Brain pericyte (primary cell): ENCODE measurements at regions not wholly inside any gene's neighbourhood (a gene's known extent, or its start where the extent isn't known, plus 50 kb on each side); places are given as distances from the start of the nearest gene placed in this dataset.

Source experiments
- DNase-seq: peaks from one replicate; pipeline ENCODE4 v3.0.0-alpha.2; 2012; ENCODE audit warnings: low read depth, low spot score

- DNase-seq, result no peak
These were observed 51.2 kb upstream of the ABCC4 start for GRCh38 chr13:95352486-95352885.

- DNase-seq, result no peak
These were observed 52.9 kb upstream of the ABCC4 start for GRCh38 chr13:95354156-95354555.

- DNase-seq, result no peak
These were observed 53.6 kb upstream of the ABCC4 start for GRCh38 chr13:95354680-95355487.

- no peak for DNase-seq
These were observed 54.2 kb upstream of the ABCC4 start for GRCh38 chr13:95355494-95355893.

- no peak for DNase-seq
These were observed 55.7 kb upstream of the ABCC4 start for GRCh38 chr13:95356916-95357315.

- DNase-seq, result no peak
These were observed 56.6 kb upstream of the ABCC4 start for GRCh38 chr13:95357875-95358274.

GRCh38 chr13:95360052-95360451 lies 58.8 kb upstream of the ABCC4 start:
- DNase-seq, result no peak

- DNase-seq, result no peak
These were observed 59.3 kb upstream of the ABCC4 start for GRCh38 chr13:95360464-95361097.

GRCh38 chr13:95361686-95362085 lies 60.4 kb upstream of the ABCC4 start:
- no peak for DNase-seq

GRCh38 chr13:95362666-95363065 lies 61.4 kb upstream of the ABCC4 start:
- DNase-seq, result no peak

- no peak for DNase-seq
These were observed 66.1 kb upstream of the ABCC4 start for GRCh38 chr13:95367309-95367843.

GRCh38 chr13:95368998-95369397 lies 67.7 kb upstream of the ABCC4 start:
- DNase-seq, result no peak

GRCh38 chr13:95375706-95376105 lies 74.5 kb upstream of the ABCC4 start:
- DNase-seq, result no peak

- no peak for DNase-seq
These were observed 77.4 kb upstream of the ABCC4 start for GRCh38 chr13:95378603-95379002.

- peak; percentile 34 for DNase-seq
These were observed 79.4 kb upstream of the ABCC4 start for GRCh38 chr13:95380468-95381211.

GRCh38 chr13:95381212-95381527 lies 79.9 kb upstream of the ABCC4 start:
- DNase-seq, result no peak

- no peak for DNase-seq
These were observed 81.2 kb upstream of the ABCC4 start for GRCh38 chr13:95382411-95382810.

- DNase-seq, result no peak
These were observed 81.7 kb upstream of the ABCC4 start for GRCh38 chr13:95382916-95383315.

GRCh38 chr13:95385373-95385772 lies 84.1 kb upstream of the ABCC4 start:
- DNase-seq, result no peak

- no peak for DNase-seq
These were observed 84.5 kb upstream of the ABCC4 start for GRCh38 chr13:95385798-95386197.

GRCh38 chr13:95386370-95386769 lies 85.1 kb upstream of the ABCC4 start:
- no peak for DNase-seq

- DNase-seq, result no peak
These were observed 86.5 kb upstream of the ABCC4 start for GRCh38 chr13:95387733-95388207.
